HG02642 (cell line): ENCODE measurements at regions not wholly inside any gene's neighbourhood (a gene's known extent, or its start where the extent isn't known, plus 50 kb on each side); places are given as distances from the start of the nearest gene placed in this dataset.

Experiments
- ATAC-seq: cut with Tn5 transposase; IDR thresholded peaks from one replicate; pipeline ENCODE4 v1.9.1; 2021; ENCODE audit warnings: mild to moderate bottlenecking; ENCODE audit not compliant: unreplicated experiment, poor library complexity

DNA sequence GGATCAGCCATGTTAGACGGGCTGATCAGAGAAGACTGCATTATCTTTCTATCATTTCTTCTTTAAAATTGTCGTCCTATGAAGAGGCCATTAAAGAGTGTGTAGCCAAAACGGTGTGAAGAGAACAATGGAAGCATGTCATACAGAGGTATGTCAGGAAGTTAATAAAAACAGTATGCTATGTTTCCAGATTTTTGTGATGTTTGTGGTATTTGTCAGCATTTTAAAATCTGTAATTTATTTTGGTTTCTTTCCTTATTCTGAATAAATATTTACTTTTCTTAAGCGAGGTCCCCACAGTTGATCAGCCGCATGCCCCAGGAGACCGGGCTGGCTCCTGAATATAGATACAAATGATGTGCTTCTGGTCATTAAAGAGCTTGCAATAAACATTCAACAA lies 142.9 kb upstream of the SERP2 start:
- no peak for ATAC-seq

DNA sequence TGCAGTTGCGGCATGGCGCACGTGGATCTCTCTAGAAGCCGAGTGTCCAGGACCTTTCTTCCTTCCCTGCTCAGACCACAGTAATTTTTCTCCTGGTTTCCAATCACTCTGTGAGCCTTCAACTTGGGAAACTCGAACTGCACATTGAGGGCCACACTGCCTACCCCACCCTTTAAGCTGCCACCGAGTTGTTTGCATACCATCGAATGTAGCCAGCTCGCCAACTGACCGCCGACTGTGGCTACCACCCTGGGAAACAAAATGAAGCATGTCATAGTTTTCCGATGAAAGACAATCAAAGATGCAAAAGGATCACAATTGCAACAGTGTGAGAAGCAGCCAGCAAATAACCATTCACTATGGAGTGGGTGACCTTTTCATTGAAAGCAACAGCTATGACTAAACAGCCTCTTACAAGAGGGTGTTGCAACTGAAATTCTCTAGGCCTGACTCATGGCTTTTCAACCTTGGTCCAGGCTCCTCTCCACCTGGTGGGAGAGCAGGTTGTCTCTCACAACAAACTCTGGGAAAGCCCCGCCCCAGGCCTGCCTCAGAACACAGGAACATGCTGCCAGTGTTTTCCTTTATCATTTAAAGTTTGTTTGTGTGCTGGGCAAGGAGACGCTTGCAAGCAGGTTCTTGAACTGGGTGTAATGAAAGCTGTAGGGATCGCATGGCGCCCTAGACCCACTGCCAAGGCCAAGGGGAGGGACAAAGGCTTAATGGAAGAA lies 141.7 kb upstream of the SERP2 start:
- ATAC-seq, result no peak

DNA sequence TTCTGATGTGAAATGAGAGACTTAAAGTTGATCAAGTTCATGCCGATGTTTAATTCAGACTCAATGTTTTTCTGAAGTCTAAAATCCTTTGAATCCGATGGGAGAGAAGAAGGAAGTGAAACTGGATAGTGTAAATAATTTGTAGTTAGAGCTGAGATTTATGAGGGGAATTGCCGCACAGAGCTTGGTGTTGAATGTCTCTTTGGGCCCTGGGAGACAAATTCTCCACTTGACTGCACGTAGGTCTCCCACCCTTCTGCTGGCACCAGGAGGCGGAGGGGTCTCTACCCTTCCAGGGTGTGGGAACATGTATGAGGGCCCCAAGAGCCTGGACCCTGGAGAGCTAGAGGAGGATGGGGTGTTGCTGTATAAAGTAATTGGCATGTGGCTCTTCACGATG lies 140.8 kb upstream of the SERP2 start:
- ATAC-seq, result no peak

DNA sequence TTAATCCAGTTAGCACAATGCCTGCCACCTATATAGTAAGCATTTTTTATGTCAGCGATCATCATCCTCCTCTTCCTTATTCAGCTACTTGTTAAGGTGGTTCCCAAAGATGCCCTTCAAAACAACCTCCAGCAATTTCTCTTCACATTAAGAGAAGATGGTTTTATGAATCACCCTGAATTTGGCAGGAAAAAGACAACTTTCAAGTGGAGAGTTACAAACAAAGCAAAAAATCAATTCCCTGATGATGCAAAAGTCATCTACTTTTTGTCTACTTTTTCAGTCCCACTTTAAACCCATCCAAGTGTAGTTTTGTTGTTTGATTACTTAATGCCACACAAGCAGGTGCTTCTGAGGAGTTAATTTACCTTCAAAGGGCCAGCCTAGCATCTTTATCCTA lies 139.1 kb upstream of the SERP2 start:
- ATAC-seq, result no peak

DNA sequence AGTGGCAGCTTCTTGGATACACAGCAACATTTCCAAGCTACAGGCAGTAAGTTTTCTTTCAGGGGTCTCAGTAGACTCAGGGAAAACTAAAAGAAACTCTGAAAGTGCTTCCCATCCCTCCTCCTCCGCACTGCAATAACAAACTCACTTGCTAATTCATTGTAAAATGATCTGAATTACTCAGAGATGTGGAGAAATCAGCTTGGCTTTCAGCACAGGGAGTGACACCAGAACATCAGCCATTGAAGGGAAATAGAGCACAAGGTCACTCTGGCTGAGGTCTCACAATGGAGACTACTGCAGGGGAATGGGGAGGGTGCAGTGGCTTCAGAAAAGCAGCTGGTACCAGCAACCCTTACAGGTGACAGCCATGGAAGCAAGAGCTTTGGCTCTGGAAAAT lies 137.3 kb upstream of the SERP2 start:
- ATAC-seq, result no peak

DNA sequence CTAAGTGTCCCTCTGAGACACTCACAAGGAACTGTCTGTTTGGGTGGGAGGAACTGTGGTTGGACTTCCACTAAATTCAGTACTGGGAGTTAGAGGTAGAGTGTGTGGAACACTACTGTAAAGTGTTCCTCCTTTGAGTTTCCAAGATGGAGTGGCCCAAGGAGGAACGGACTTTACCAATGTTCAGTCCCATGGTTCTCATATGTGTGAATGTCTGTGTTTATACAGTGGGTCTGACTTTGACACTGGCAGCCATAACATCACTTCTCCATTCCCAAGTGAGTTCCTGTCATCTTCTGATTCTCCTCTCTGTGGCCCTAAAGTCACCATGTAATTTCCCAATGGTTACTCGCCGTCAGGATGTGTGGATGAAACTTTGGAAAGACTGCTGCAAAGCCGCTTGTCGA lies 136.8 kb upstream of the SERP2 start:
- no peak for ATAC-seq

DNA sequence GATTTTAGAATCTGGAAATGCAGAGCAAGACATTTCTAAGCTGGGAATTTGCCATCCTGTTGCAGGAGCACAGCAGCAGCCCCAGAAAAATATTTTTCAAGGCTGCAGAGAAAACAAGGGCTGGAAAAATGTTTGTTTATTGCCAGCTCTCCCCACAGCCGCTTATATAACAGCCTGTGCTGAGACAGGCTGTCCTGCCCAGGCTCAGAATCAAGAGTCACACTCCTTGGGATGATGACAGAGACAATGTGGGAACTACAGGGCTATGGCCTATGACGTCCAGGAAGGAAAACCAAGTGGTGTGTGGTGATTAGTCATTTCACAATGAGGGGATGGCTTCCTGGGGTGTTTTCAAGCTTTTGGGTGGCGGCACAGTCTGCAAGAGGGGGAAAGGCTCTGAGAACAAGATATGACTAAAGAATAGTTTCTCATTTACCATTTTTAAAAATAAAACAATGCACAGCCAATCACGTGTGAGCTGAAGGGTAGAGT lies 136.3 kb upstream of the SERP2 start:
- peak; percentile 75 for ATAC-seq

DNA sequence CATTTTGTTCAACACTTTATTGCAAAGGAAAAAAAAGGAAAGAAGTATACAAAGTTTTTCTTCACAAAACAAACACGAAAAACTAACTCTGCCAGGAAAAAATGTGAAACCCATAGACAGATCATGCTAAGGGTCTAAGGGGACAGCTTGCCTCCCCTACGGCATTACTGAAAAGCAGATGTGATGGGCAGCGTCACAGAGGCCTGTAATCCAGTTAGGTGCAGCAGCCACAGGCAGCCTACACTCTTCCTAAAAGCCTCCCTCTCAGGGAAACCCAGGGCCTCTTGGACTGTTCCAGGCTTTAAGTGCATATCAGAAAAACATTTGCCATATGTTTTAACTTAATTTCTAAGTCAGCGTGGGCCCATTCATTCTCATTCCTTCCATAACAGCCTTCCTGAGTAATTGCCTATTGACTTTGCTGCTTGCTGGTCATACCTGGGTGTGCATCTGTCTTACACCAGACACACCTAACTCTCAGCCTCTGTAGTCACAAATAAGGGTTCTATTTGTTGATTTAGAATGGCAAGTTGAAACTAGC lies 135.7 kb upstream of the SERP2 start:
- ATAC-seq, result no peak

DNA sequence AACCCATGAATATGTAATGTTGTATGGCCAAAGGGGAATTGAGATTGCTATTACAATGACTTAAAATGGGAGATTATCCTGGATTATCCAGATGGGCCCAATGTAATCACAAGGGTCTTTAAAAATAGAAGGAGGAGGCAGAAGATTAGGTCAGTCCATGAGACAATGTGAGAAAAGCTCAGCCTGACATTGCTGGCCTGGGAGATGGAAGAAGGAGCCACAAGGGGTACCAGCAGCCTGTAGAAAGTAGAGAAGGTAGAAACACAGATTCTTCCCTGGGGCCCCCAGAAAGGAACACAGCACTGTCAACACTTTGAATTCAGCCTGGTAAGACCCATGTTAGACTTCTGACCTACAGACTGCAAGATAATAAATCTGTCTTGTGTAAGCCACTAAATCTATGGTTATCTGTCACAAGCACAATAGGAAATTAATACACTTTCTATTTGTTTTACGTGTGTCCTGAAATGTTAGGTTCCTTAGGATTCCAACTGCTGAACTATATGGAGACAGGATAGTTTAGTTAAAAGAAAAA lies 132.9 kb upstream of the SERP2 start:
- no peak for ATAC-seq

DNA sequence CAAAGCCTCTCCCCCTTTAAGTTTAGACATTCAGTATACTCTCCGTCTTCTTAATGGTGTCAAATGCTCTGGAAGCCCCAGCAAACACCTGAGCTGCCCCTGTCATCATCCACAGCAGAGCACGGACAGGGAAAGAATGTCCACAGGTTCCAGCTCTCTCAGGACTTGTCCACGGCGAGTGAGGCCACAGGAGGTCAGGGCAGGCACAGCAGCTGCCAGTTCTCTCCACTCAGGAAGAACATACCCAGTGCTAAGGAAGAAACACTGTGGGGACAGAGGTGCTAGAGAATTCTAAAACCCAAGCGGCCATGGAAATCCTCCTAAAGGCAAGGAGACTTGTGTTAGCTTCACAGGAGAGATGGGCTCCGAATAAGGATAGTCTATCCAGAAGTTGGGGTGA lies 132.0 kb upstream of the SERP2 start:
- ATAC-seq, result no peak

DNA sequence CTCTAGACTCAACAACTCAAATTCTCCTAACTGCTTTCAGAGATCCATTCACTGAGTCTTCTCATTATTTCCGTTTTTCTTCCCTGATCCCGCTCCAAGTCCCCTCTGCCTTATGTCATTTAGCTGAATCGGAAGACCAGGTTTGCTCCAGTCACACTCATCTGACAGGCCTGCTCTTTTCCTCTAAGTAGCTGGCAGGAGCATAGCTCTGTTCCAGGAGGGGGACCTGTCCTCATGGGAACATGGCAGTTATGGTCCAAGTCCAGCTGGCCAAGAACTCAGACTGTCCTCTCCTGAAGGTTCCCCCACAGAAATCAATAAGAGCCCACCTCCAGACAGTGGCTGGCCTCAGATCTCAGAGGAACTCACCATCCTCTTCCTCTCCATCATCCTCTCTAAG lies 130.9 kb upstream of the SERP2 start:
- ATAC-seq, result no peak

DNA sequence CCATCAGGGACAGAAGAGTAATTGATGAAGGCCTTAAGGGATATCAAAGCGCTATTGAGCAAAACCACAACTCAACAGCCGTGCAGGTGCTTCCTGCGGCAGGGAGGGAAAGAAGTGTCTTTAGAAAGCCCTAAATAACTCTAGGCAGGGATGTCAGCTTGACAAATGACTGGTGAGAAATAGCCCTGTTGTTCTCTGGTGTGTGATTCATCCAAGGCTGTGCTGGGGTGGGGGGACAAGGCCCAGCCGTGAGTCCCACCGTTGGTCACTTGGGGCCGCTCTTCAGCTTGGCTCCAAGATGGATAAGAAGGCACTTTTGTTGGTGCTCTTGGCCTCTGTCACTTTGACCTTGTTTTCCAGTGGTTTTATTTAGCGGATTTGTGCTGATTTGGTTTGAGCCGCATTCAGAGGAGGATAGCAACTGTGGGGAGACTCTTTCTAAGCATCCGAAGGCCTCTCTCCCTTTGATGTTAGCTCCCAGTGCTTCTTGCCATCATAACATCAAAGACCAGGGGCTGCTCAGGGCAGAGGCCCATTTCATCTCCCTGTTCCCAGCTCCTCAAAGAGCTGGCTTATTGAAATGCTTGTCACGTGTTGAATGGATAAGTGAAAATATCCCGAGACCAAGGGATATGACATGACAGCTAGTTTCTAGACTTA lies 130.3 kb upstream of the SERP2 start:
- ATAC-seq, result no peak

DNA sequence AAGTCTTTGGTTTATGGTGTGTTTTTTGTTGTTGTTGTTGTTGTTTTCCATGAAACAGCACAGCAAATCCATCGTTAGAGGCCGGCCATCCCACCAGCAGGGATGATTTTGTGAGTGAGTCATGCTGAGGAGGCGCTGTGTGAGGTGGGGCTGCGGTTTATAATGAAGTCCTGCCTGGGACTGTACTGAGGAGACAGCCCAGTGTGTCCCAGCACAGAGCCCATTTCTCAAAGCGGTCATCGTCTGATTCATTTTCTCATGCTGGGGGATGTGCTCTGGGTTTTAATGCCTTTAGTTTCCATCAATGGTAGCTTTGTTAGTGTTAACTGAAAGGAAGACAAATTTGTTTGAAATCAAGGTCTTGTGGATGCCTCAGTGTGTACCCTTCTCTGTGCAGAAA lies 129.3 kb upstream of the SERP2 start:
- ATAC-seq, result no peak

DNA sequence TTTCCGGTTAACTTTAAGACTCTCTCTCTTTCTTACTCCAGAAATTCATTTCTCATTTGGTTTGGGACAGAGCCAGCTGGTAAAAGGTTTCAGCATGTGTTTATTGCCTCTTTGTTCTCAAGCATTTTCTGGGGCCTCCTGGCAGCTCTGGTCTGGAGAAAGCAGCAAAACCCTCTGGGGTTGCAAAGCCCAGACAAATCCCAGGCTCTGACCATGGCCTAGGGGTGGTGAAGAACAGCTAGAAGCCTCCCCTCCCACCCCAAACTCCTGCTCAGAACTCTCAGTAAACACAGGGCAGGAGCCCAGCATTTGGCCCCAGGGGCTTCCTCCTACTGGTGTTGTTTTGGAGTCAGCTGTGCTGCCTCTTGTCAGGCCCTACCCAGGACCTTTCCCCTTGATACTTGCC lies 124.2 kb upstream of the SERP2 start:
- no peak for ATAC-seq

DNA sequence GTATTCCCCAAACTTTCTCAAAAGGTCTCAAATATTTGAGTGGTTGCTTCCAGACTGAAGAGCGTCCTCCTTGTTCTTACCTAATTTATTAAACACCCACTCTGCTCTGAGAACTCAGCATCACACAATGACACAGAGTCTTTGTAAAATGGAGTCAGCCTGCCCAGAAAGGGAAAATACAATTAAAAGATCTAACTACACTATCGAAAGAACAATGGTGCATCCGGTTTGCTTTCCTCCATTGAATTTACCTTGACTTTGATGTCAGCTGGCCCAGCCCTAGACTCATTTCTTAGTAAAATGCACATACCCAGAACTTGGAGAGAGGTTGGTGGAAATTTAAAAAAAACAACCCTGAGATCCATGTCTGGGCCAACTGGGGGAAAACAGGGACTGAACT lies 120.7 kb upstream of the SERP2 start:
- no peak for ATAC-seq

DNA sequence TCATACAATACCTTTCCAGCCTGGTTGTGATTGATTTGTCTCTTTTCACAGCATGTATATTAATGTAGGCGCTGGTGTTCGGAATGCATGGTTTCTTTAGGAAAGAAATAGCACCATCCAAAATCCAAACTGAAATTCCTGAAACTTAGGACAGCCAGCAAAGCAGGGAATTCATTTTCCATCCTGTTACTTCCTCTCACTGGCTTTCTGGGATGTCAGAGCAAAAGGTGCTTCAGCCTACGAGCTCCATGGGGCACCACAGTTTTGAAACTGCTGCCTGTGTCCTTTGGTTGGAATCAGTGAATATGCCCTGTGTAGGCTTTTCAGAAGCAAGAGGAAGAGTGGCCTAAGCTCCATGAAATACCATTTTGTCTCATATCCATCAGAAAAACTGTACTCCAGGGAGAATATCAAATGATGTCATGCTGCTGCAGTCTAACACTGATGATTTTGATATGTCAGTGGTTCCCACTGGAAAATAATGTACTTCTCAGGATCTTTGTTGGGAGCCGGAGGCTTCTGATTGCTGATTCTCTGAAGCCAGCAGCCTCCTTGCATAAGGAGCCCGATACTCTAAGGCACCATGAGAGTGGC lies 117.8 kb upstream of the SERP2 start:
- ATAC-seq, result no peak

DNA sequence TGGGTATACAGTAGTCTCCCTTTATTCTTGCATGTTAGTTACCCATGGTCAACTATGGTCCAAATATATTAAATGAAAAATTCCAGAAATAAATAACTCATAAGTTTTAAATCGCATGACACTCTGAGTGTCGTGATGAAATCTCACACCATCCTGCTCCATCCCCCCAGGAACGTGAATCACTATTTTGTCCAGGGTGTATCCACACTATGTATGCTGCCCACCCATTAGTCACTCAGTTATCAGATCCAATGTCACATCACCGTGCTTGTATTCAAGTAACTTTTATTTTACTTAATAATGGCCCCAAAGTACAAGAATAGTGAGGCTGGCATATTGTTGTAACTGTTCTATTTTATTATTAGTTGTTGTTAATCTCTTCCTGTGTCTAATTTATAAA lies 115.8 kb upstream of the SERP2 start:
- ATAC-seq, result no peak

DNA sequence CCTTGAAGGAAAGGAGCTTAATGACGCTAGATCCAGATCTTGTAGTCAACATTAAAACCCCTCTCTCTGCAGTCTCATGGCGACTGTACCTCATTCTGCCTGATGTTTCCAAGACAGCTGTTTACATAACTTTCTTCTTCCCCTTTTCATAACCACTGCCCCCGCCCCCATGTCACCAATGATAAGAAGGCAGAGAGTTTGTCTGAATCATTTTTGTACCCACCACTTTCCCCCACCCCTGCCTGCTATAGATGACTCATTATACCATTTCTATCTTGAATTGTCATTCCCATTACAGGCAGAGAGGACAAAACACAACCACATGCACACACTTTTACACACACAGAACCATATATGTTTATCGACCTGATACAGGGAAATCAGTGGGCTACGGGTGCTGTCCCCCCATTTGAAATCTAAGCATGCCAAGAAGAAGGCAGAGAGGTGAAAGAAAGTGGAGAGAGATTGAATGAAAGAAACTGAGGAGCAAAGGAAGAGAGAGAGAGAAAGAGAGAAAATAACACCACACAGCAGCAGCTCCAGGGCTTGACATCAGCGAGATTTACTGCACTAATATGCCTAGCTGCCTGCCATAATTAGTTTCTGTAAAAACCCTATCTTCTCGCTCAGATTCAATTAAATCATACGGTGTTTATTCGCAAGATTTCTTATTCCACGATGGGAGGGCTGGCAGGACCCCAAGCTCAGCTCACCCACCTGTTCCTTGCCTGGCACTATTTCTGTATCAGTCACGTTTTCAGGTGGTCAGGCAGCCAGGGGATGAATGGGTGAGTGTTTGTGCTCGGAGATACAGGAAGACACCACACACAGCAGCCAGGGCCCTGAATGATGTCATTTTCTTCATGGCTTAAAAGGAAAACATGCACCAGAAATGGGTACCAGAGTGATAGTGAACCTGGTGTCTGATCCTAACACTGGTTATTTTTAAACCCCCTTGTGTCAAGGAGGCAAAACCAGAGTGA lies 114.3 kb upstream of the SERP2 start:
- ATAC-seq, result peak; percentile 83

DNA sequence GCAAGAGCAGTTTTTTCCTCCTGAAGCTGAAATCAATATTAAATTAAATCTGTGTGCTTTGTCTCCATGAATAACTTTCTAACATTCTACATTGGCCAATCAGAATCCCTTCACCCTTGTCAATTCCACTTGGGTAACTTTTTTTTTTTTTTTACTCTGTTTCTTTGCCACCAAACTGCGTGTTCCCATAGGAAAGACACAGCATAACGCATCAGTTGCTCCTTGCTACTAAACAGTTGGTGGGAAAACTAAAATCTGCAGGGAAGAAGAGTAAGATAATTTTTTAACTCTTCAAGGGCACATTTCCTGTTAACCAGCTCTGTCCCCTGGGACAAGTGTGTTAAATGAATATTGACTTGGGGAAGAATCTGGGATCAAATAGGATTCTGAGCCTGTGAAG lies 113.3 kb upstream of the SERP2 start:
- no peak for ATAC-seq
